ENCODE measurements at regions not wholly inside any gene's neighbourhood (a gene's known extent, or its start where the extent isn't known, plus 50 kb on each side); places are given as distances from the start of the nearest gene placed in this dataset.

- intact Hi-C loops (cut with DNase I), result no loop called here
- no peak overlapping the region for H3K27ac ChIP-seq
- no peak for TF ChIP-seq CTCF (IDR thresholded peaks at IDR 0.05)
- no peaks in the 10 kb centered on the region for H3K27me3 ChIP-seq
- no peak overlapping the region for H3K4me3 ChIP-seq
- H3K36me3 ChIP-seq, result no peaks in the 10 kb centered on the region
- no peak for DNase-seq (ENCODE audit: low spot score in 2 of 2)
- no peaks in the 10 kb centered on the region for H3K9me3 ChIP-seq
- H3K4me1 ChIP-seq, result peaks cover 14 to 29% of the 10 kb centered on the region in 2 donors
Observed at GRCh38 chr10:91352760-91353159, 57.4 kb upstream of the HECTD2 start.

- H3K36me3 ChIP-seq, result no peaks in the 10 kb centered on the region
- H3K4me1 ChIP-seq, result peaks cover 10 to 21% of the 10 kb centered on the region in 2 donors
- no peak for TF ChIP-seq CTCF (IDR thresholded peaks at IDR 0.05)
- no peak for DNase-seq (ENCODE audit: low spot score in 2 of 2)
- H3K4me3 ChIP-seq, result no peak overlapping the region
- no peak overlapping the region for H3K27ac ChIP-seq
- H3K27me3 ChIP-seq, result no peaks in the 10 kb centered on the region
- intact Hi-C loops (cut with DNase I), result no loop called here
- no peaks in the 10 kb centered on the region for H3K9me3 ChIP-seq
Observed at GRCh38 chr10:91354166-91355075, 55.7 kb upstream of the HECTD2 start.

- peaks cover 0 to 6% of the 10 kb centered on the region in 2 donors for H3K4me1 ChIP-seq
- intact Hi-C loops (cut with DNase I), result no loop called here
- DNase-seq (ENCODE audit: low spot score in 2 of 2), result no peak
Observed at GRCh38 chr10:91355998-91356397, 54.1 kb upstream of the HECTD2 start.

GRCh38 chr10:91357497-91357896, 52.6 kb upstream of the HECTD2 start:
- DNase-seq (ENCODE audit: low spot score in 2 of 2), result no peak
- intact Hi-C loops (cut with DNase I), result no loop called here
- no peaks in the 10 kb centered on the region for H3K27me3 ChIP-seq

More at GRCh38 chr10:91355998-91356397, 54.1 kb upstream of the HECTD2 start:
- Histone ChIP-seq H3K27me3 (no peaks in the 10 kb centered on the region), H3K4me3 (no peak overlapping the region), H3K36me3 (no peaks in the 10 kb centered on the region), H3K27ac (no peak overlapping the region), H3K9me3 (no peaks in the 10 kb centered on the region)
- no peak for TF ChIP-seq CTCF (IDR thresholded peaks at IDR 0.05)

More at GRCh38 chr10:91357497-91357896, 52.6 kb upstream of the HECTD2 start:
- TF ChIP-seq CTCF (IDR thresholded peaks at IDR 0.05), result no peak
- Histone ChIP-seq H3K4me1 (no peaks in the 10 kb centered on the region), H3K36me3 (no peaks in the 10 kb centered on the region), H3K27ac (no peak overlapping the region), H3K4me3 (no peak overlapping the region), H3K9me3 (no peaks in the 10 kb centered on the region)

Data from ascending aorta (tissue), 2 donors.